ENCODE measurements at regions not wholly inside any gene's neighbourhood (a gene's known extent, or its start where the extent isn't known, plus 50 kb on each side); places are given as distances from the start of the nearest gene placed in this dataset.

DNA sequence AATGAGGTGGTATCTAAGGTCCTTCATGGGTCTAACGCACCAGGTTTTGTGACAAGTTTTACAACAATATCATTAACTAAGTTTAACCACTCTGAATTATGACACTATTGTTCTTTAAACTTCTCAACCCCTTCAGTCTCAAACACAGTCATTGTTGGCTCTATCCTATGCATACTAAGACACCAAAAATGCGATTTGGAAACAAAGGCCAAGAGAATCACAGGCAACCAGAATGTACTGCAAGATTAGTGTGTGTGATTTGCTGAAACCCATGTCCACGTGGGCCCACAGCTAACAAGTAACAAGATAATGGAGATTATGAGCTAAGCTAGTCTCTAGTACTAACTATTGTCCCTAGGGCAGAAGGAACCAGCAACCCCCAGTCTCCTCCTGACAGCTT, 142.2 kb upstream of the RANBP3L start:
- TF ChIP-seq, protein P1, sequence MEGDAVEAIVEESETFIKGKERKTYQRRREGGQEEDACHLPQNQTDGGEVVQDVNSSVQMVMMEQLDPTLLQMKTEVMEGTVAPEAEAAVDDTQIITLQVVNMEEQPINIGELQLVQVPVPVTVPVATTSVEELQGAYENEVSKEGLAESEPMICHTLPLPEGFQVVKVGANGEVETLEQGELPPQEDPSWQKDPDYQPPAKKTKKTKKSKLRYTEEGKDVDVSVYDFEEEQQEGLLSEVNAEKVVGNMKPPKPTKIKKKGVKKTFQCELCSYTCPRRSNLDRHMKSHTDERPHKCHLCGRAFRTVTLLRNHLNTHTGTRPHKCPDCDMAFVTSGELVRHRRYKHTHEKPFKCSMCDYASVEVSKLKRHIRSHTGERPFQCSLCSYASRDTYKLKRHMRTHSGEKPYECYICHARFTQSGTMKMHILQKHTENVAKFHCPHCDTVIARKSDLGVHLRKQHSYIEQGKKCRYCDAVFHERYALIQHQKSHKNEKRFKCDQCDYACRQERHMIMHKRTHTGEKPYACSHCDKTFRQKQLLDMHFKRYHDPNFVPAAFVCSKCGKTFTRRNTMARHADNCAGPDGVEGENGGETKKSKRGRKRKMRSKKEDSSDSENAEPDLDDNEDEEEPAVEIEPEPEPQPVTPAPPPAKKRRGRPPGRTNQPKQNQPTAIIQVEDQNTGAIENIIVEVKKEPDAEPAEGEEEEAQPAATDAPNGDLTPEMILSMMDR (conservative IDR thresholded peaks at IDR 0.05 in 1 of 2, IDR thresholded peaks at IDR 0.05 in 1 of 2; ENCODE audit: extremely low read depth in 1 of 2, insufficient read depth in 1 of 2, low read depth in 1 of 2, low read length in 2 of 2) = no peak
- TF ChIP-seq EZH2 (IDR thresholded peaks at IDR 0.05; ENCODE audit: borderline replicate concordance, low read length) = no peak

Measured in mammary epithelial cell (primary cell).